Testis (tissue), 2 donors: ENCODE measurements at regions not wholly inside any gene's neighbourhood (a gene's known extent, or its start where the extent isn't known, plus 50 kb on each side); places are given as distances from the start of the nearest gene placed in this dataset.

ENCODE experiments used
- POLR2A ChIP-seq: fragments of 450-650 bp; IDR thresholded peaks from one replicate; pipeline ENCODE4 v1.6.1; 2017; ENCODE audit warnings: antibody characterized with exemption, mild to moderate bottlenecking, moderate library complexity
- TF ChIP-seq, protein P1 (sequence below), 3 experiments: fragments of 450-650 bp in 2 of 3; fragments of 200-600 bp in 1 of 3; sonication (generic) in 1 of 3; IDR thresholded peaks; one replicate each; pipeline ENCODE4 v1.5.1; 2016 to 2019; ENCODE audit warnings: antibody characterized with exemption in 3 of 3, mild to moderate bottlenecking in 2 of 3, moderate library complexity in 1 of 3

DNA sequence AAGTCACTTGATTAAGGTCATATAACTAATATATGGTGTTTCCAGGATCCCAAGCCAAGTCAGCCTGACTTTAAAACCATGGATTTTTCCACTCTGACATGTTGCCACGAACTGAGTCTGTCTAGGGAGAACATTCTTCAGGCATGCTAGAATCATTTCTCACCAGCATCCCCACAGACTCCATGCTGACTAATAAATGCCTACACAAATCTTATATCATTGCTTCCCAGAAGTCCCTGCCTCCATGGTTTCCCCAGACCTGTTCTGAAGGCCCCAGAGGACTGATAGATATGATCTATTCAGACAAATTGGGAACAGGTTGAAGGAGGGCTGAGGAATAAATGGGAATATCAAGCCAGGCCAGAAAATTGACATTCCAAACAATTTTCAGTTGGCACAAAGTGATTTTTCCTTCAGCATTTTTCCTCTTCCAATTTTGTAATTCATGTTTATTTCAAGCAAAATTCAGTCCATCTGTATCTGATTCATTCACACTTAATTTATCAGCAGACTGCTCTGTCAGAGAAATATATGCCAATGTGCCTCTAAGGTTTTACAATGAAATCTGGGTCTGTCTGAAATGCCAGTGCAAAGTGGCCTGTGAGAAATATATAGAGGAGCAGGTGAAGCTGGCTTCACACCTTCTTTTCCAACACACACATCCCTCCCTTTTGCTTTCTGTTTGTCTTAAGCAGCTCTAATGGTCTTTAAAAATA lies 413.6 kb upstream of the TNC start:
- TF ChIP-seq POLR2A, result no peak
- TF ChIP-seq, protein P1, sequence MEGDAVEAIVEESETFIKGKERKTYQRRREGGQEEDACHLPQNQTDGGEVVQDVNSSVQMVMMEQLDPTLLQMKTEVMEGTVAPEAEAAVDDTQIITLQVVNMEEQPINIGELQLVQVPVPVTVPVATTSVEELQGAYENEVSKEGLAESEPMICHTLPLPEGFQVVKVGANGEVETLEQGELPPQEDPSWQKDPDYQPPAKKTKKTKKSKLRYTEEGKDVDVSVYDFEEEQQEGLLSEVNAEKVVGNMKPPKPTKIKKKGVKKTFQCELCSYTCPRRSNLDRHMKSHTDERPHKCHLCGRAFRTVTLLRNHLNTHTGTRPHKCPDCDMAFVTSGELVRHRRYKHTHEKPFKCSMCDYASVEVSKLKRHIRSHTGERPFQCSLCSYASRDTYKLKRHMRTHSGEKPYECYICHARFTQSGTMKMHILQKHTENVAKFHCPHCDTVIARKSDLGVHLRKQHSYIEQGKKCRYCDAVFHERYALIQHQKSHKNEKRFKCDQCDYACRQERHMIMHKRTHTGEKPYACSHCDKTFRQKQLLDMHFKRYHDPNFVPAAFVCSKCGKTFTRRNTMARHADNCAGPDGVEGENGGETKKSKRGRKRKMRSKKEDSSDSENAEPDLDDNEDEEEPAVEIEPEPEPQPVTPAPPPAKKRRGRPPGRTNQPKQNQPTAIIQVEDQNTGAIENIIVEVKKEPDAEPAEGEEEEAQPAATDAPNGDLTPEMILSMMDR (IDR thresholded peaks at IDR 0.05), result no peak
